IPS-11a (cell line): ENCODE measurements at regions not wholly inside any gene's neighbourhood (a gene's known extent, or its start where the extent isn't known, plus 50 kb on each side); places are given as distances from the start of the nearest gene placed in this dataset.
"Not testable (repeated sequence)": the region's sequence is repeated elsewhere in the genome, so short reads cannot be mapped to it uniquely, and the experiment has no call there.

Experiments
- H3K4me3 ChIP-seq: one replicate; pipeline ENCODE4 v1.5.1; 2013; ENCODE audit warnings: low read depth, low read length, control low read depth

GRCh38 chr2:75925331-75926024, 214.8 kb upstream of the GCFC2 start:
- H3K4me3 ChIP-seq, result no peak overlapping the region

DNA sequence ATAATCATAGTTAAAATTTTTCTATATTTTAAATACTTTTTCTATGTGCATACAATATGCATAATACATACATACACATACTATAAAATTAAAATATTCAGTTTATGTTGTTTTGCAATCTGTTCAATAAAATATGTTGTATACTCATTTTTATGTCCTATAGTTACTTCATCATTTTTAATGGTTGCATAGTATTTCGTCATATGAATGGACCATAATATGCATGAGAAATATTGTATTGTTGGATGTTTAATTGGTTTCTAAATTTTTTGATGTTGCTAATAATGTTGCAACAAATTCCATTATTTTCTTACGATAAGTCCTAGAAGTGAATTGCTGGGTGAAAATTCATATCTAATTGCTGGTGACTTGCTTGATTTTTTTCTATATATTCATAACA, 211.5 kb upstream of the GCFC2 start:
- H3K4me3 ChIP-seq, result no peak overlapping the region

GRCh38 chr2:75920859-75921551, 210.3 kb upstream of the GCFC2 start:
- H3K4me3 ChIP-seq, result no peak overlapping the region

- no peak overlapping the region for H3K4me3 ChIP-seq
Measured at GRCh38 chr2:75915851-75916634, 205.3 kb upstream of the GCFC2 start.

DNA sequence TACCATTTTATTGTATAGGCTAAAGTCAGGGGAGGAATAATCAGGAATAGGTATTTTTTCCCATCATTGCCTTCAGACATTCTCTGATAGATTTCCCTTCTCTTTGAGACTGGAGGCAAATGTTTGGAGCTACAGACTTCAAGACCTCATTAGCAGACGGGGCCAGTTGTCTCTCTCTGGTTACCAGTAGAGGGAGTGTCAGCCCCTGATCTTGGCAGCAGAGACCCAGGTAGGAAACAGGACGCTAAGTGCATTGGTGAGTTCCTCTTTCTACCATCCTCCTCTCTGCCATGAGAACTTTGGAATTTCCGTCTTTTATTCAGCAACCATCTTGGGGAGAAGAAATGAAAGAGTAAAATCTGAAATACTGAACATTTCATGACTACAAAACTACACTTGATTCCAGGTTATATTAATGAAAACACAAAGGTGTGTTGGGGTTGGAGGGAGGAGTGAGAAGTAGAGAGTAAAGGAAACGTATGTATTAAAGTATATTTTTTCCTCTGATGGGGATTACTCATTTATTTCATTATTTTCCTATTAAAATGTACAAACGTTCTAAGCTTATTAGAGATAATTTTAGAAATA, 186.2 kb upstream of the GCFC2 start:
- H3K4me3 ChIP-seq, result no peak overlapping the region

DNA sequence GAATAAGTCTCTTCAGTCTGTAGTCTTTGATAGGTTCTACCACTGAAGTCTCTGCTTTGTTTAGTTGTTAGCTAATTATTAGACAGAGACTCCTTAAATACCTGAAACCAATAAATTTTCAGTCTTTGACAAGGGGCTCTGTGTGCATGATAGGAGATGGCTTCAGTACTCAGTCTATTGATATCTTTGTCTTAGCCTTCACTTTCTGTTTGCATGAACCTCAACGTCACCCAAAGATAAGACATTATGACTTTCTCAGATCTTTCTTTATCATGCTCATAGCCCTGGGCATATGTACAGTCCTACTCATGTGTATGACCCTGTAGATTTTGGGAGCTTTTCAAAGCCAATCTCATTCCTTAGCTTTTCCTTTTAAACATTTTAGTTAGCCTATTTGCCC, 183.5 kb upstream of the GCFC2 start:
- no peak overlapping the region for H3K4me3 ChIP-seq

DNA sequence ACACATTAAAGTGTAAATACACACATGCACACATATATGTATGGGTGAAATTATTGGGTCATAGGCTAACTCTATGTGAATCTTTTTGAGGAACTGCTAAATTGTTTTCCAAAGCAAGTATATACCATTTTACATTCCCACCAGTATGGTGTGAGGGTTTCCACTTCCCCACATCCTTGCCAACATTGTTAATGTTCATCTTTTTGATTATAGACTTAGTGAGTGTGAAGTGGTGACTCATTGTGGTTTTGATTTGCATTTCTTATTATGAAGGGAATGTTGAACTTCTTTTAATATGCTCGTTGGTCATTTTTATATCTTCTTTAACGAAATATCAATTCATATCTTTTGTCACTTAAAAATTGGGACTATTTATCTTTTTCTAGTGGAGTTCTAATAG, 181.8 kb upstream of the GCFC2 start:
- H3K4me3 ChIP-seq, result no peak overlapping the region

- no peak overlapping the region for H3K4me3 ChIP-seq
Measured at GRCh38 chr2:75882530-75882929, 171.8 kb upstream of the GCFC2 start.

DNA sequence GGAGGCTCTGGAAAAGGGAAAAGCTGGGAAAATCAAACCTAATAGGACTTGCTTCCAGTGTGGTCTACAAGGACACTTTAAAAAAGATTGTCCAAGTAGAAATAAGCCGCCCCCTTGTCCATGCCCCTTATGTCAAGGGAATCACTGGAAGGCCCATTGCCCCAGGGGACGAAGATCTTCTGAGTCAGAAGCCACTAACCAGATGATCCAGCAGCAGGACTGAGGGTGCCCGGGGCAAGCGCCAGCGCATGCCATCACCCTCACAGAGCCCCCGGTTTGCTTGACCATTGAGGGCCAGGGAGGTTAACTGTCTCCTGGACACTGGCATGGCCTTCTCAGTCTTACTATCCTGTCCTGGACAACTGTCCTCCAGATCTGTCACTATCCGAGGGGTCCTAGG, 164.9 kb upstream of the GCFC2 start:
- not testable (repeated sequence) for H3K4me3 ChIP-seq

GRCh38 chr2:75871762-75872614, 161.3 kb upstream of the GCFC2 start:
- H3K4me3 ChIP-seq, result not testable (repeated sequence)

DNA sequence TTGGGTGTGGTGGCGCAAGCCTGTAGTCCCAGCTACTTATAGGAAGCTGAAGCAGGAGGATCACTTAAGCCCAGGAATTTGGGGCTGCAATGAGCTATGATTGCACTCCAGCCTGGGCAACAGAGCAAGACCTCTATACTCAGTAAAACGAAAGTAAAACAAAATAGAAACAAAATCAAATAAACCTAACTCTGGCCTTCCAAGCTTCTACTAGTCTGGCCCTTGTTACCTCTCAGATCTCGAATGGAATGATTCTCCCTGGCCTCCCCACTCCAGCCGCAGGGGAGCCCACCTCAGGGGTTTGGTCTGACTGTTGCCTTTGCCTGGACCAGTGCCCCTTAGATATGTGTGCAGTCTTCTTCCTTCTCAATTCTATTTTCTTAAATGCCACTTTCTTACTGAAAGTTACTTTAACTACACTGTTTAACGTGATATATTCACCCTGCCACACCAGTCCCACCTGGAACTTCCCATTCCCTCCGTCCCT, 160.0 kb upstream of the GCFC2 start:
- no peak overlapping the region for H3K4me3 ChIP-seq

DNA sequence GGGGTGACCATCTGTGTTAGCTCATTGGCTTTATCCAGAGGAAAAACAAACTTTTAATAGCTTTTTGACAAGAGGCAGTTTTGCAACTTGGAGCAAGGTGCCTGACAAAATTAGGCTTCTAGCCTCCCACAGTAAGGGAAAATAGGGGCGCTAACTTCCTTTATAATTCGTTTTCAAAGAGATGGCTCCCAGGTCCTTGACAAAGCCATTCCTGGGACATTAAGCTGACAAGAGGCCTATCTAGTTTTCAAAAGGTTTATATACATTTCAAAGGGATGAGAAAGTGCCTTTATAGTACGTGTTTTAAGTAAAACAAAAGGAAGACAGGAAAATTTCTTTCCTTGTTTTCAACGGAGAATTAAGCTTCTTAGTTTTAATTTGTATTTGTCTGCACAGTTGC, 159.4 kb upstream of the GCFC2 start:
- no peak overlapping the region for H3K4me3 ChIP-seq

DNA sequence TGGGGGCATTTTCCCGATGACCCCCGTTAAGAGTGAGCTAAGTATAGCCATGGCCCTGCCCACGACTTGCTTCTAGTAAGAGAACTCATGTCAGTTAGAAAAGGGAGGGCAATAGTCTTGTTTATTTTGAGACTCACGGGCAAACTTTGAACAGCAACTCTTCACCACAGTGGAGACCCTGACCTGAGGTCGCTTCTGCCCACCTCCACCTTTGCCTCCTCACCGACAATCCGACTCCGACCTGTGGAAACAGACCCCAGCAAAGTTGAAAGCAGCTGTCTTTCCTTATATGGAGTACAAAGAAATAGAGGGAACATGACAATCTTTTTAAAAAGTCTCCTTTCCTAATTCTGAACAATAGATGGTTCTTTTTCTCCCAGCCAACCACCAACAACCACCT, 155.0 kb upstream of the GCFC2 start:
- H3K4me3 ChIP-seq, result no peak overlapping the region

- H3K4me3 ChIP-seq, result no peak overlapping the region
Measured at GRCh38 chr2:75865083-75865482, 154.4 kb upstream of the GCFC2 start.

- no peak overlapping the region for H3K4me3 ChIP-seq
Measured at GRCh38 chr2:75862547-75862946, 151.8 kb upstream of the GCFC2 start.

DNA sequence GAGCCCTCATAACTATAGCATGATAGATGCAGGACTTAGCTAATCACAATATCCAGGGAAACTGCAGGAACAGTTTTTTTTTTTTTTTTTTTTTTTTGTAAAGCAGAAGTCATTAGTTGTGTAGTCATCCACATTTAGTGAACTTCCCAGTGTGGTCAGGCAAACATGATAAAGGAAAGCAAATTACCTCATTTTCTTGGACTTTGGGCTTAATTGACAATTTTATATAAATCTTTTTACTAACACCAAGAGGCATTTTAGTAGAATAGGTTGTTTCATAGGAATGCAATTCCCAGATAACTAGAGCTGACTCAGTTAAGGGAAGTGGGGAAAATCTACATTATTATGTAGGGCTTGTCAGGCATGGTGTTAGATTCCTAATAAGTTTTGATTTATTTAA, 142.7 kb upstream of the GCFC2 start:
- H3K4me3 ChIP-seq, result no peak overlapping the region

DNA sequence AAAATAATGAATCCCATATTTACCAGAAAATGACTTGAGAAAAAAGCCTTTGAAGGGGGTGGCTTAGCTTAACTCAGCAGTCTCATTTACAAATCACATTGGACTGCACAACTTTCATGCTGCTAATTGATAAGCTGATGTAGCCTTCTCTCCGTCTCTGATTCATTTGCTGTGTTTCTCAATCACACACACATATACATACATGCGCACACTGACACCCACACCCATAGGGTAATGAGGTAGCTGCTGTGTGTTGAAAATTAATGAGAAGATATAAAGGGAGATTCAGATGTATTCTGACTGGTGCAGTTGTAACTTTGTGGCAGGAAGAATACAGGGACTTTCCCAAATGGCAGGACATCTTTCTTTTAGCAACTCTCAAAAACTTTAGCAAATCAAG, 141.9 kb upstream of the GCFC2 start:
- no peak overlapping the region for H3K4me3 ChIP-seq

DNA sequence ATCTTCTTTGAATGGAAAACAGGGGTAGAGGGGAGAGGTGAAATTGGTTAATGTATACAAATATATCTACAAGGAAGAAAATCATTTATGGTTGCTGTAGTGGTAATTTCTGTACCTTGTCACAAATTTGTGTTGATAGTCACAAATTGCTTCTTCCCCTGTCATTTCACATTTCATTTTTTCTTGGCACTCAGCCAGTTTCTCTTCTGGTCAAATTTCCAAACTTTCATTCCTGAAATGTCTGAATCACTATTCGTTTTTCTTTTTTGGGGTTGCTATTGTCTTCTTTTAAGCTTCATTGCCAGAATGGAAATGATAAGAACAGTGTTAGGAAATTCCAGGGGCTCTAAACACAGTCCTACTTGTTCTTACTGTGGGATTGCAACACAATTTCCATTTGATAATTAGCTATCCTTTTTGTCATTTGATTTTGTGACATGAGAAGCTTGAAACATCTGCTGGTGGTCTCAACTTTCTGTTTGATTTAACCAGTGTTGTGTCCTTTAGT, 136.0 kb upstream of the GCFC2 start:
- H3K4me3 ChIP-seq, result no peak overlapping the region

- H3K4me3 ChIP-seq, result no peak overlapping the region
Measured at GRCh38 chr2:75844651-75845050, 133.9 kb upstream of the GCFC2 start.

GRCh38 chr2:75834588-75834987, 123.9 kb upstream of the GCFC2 start:
- not testable (repeated sequence) for H3K4me3 ChIP-seq
